Stimulated activated CD8-positive, alpha-beta memory T cell treated with anti-CD3 and anti-CD28 coated beads, Interleukin-12 subunit alpha, Interleukin-12 subunit beta, amount 100 ng/mL, for 24 hours (primary cell): ENCODE measurements at regions not wholly inside any gene's neighbourhood (a gene's known extent, or its start where the extent isn't known, plus 50 kb on each side); places are given as distances from the start of the nearest gene placed in this dataset.
A peak's percentile ranks its signal among the peaks of the same experiment; 100 is the strongest.
"Not testable (repeated sequence)": the region's sequence is repeated elsewhere in the genome, so short reads cannot be mapped to it uniquely, and the experiment has no call there.

Experiments used
- DNase-seq: peaks from one replicate; pipeline ENCODE4 v3.0.0-alpha.2; 2020; ENCODE audit errors: extremely low read depth

DNA sequence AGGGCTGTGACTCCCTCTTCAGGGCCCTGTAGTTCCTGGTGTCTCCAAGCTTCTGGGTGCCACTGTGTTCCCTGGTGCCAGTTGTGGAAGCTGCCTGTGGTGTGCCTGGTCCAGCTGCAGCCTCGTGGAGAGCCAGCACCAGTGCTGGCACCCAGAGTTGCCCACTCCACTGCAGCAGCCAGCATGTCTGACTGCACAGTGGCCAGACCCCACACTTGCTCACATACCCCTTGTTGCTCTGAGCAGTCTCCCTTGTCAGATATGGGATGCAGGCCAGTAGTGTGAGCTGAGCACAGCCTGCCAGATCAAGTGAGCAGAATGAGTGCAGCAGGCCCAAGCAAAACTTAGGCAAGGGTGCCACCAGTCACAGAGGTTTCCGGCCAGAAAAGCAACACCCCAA is 108.6 kb downstream of the ZMAT1 start:
- DNase-seq = no peak

DNA sequence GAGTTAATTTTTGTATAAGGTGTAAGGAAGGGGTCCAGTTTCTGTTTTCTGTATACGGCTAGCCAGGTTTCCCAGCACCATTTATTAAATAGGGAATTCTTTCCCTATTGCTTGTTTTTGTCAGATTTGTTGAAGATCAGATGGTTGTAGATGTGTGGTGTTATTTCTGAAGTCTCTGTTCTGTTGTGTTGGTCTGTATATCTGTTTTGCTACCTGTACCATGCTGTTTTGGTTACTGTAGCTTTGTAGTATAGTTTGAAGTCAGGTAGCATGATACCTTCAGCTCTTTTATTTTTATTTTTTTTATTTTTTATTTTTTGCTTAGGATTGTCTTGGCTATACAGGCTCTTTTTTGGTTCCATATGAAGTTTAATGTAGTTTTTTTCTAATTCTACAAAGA is 114.1 kb downstream of the ZMAT1 start:
- not testable (repeated sequence) for DNase-seq

DNA sequence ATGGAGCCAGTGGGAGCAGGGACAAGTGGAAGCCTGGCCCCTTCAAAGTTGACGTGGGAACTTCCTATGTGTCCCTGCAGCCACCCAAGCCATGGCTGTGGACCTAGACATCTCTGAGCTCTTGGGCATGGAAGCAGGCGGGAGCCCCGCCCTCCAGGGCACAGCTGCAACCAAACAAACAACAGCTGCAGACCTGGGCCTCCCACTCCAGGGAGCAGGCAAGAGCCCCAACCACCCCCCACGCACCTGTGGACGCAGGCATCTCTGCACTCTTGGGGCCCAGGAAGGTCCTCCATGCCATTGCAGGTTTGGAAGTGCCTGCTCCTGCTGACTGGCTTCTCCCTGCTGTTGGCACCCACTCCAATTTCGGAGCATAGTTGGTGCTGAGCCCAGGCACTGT is 118.6 kb downstream of the ZMAT1 start:
- no peak for DNase-seq

DNA sequence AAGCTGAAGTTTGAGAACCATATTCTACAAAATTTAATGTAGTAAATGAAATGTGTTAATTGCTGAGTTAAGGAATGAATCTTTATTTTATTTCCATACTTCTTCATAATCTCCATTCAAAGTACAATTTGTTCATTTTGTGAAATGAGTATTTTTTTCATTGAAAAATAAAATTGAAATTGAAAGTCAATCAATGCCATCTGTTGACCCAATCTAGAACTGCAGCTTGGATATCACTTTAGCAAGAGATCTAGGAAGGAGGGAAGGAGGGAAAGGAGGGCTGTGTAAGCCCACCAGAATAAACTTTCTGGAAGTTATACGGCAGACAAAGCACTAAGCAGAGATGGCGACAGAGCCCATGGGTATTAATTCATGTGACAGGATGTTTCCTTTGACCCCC is 128.4 kb downstream of the ZMAT1 start:
- no peak for DNase-seq

DNA sequence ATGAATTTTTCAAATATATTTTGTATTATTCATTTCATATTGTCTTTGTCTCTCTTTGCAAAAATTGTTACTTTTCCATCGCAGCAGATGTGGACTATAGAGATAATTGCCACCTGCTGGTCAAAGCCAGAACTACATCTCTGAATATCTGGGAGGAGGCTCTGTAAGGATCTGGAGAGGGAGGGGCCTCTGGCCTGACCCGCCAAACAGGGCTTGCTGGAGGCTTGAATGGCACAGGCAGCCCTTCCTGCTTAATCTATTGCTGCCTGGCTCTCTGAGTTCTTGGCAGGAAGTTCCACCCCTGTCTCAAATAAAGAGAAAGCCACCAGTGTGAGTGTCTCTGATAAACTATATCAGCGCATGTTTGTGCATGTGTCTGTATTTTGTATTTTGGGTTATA is 132.4 kb downstream of the ZMAT1 start:
- DNase-seq = peak; percentile 34

DNA sequence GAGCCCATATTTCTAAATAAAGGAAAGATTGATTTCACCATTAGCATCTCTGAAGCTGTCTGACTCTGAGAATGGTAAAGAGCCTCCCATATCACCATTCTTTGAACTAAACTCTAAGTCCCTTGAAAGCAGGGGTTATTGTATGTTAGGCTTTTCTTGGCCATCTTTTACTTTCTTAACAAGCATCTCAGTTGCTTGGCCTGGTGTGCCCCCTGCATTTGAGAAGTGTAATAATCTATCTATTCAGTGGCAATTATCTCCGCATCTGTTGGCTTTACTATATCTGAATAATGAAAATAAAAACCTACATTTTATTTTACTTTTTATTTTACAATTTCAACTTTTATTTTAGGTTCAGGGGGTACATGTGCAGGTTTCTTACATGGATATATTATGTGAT is 128.3 kb upstream of the ARMCX2 start:
- no peak for DNase-seq

DNA sequence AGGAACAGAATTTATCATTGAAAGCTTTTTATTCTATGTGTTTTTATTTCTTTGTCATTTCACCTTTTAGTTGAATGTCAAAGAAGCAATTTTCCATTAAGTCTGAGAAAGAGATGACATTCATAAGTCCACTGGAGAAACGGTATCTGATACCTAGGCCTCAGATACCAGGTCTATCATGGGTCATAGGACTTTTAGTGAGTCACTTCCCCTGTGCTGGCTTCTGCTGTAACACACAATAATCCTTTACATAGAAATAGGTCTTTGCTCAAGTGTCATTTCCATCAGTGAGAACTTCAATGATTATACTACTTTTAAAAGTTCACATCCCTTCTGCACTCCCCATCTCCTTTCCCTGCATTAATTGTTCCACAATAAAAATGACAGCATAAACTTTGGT is 125.5 kb upstream of the ARMCX2 start:
- DNase-seq = no peak

DNA sequence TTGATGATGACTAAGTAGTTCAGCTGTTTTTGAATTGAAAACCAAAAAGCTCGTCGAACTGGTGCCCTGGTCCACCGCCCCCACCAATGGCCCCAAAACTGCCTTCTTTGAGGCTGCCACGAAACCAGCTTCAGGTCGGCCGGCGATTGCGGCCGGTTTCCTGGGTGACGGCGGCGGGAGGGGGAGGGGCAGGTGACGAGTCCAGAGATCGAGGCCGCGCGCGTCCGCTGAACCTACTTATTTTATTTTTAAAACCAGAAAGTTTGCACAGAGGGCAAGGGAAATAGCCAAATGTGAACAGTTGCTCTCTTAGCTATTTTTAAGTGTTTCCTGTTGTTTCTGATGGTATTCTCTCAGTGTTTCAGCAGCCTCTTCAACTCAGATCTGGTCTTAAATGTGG is 120.8 kb upstream of the ARMCX2 start:
- DNase-seq = not testable (repeated sequence)

DNA sequence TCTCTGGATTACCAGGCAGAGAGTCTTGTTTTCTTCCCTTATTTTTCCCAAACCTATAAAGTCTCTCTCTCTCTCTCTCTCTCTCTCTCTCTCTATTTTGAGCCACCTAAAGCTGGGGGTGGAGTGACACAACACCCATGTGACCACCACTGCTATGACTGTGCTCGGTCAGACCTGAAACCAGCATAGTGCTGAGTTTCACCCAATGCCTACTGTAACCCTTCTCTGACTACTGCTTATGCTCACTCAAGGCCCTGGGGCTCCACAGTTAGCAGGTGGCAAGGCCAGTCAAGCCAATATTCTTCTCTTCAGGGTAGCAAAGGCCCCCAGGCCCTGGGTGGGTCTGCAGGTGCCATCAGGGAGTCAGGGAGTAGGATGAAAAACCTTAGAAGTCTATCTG is 114.7 kb upstream of the ARMCX2 start:
- no peak for DNase-seq

DNA sequence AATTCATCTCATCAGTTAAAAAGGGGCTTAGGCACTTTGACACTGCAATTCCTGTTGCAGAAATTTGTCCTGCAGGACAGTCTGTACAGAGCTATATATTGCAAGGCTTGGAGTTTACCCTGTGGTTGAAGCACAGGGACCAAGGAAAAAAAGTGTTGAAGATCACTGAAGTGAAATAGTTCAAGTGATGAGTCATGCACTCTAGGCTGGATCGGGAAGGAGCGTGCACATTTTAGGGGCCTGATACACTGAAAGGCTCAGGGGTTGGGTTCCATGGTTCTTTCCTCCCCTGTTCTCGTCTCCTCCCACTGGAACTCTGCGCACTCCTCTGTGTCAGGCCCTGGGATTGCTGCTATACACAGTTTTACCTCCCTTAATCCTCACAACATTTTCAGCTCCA is 104.9 kb upstream of the ARMCX2 start:
- no peak for DNase-seq

DNA sequence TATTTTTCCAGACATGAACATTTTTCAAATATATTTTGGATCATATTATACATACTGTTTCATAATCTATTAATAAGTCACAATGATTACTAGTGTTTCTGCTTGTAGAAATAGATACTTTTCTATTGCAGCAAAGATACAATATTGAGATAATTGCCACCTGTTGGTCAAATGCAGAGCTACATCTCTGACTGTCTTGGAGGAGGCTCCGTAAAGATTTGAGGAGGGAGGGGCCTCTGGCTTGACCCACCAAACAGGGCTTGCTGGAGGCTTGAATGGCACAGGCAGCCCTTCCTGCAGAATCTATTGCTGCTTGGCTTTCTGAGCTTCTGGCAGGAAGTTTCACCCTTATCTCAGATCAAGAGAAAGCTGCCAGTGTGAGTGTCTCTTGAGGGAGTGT is 99.3 kb upstream of the ARMCX2 start:
- DNase-seq = no peak

DNA sequence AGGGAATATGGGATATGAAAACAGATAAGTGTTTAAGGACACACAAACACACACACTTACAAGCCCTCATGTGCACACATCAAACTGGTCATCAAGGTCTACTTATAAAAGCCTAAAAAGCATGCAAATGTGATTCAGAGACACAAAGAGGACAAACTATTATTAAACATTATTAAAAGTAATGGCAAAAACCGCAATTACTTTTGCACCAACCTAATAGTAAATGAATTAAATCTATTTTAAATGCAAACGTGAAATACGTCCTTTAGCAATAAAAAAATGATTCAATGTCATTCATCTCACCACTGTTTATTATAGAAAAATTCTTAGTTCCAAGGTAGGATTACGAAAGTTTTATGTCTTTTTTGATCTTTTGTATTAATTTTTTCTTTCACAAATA is 91.1 kb upstream of the ARMCX2 start:
- DNase-seq = no peak

DNA sequence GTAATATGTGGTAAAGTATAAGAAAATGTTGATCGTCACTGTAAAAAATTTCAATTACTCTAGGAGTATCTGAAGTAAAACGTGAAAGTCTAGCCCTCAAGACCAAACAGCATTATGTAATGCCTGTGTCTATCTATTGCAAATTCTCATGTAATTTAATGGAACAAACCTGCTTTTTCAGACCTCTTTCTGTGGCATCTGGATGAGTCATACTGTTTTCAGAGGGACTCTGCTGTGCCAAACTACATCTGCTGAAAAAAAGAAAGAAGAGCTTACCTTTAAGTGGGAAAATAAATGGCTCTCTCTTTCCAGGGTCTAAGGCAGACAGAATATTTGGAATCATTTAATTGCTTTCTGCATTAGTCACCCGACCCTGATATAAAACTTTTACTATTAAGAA is 89.8 kb upstream of the ARMCX2 start:
- no peak for DNase-seq

DNA sequence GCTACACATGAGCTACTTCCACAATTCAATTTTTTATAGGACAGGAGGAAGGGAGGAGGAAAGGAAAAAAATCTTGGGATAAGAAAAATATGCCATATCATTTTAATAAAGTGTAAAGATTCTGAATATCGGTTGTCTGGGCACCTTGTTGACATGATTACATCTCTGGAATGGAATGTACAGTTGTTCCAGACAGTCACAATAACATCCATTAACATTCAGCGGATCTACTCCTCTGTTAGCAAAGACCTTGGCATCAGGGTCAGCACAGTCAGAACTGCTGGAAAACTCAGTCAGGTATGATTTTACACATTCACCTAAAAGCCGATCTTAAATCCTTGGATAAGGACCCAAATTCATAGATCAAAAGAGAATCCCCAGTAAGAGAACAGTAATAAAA is 85.4 kb upstream of the ARMCX2 start:
- no peak for DNase-seq

DNA sequence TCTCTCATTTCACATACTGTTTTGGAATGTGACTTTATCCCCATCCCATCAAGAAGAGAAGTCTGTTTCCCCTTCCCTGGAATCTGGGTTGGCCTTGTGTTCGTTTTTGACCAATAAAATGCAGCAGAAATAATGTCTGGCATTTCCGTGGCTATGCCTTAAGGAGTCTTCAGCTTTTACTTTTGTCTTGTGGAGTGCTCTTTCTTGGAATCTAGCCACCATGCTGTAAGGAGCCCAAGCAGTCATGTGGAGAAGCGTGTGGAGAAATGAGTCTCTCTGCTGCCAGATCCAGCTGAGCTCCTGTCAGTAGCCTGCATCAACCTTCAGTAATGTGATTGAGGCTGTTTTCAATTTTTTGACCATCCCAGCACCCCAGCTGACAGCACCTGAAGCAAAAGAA is 84.4 kb upstream of the ARMCX2 start:
- no peak for DNase-seq

DNA sequence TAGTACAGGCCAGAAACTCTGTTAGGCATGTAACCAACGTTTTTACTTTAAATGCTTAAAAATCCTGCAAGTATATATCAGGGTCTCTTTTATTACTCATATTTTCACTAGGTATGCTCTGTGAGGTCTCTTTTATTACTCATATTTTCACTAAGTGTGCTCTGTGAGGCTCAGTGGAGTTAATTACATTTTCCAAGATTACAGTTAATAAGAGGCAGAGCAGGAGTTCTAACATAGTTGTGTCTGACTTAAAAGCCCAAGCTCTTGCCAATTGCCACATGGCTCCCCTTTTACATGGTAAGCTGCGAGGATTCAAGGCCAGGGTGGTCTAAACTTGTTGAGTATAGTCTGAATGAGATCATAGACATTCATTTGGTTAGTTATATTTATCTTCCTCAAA is 81.0 kb upstream of the ARMCX2 start:
- no peak for DNase-seq

DNA sequence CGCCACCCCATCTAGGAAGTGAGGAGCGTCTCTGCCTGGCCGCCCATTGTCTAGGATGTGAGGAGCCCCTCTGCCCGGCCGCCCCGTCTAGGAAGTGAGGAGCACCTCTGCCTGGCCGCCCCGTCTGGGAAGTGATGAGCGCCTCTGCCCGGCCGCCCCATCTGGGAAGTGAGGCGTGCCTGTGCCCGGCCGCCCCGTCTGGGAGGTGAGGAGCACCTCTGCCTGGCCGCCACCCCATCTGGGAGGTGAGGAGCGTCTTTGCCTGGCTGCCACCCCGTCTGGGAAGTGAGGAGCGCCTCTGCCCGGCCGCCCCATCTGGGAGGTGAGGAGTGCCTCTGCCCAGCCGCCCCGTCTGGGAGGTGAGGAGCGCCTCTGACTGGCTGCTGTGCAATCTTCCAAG is 79.2 kb upstream of the ARMCX2 start:
- DNase-seq = not testable (repeated sequence)

DNA sequence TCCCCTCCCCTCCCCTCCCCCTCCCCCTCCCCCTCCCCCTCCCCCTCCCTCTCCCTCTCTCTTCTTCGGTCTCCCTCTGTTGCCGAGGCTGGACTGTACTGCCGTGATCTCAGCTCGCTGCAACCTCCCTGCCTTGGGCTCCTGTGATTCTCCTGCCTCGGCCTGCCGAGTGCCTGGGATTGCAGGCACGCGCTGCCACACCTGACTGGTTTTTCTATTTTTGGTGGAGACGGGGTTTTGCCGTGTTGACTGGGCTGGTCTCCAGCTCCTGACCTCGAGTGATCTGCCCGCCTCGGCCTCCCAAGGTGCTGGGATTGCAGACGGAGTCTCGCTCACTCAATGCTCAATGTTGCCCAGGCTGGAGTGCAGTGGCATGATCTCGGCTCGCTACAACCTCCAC is 78.8 kb upstream of the ARMCX2 start:
- DNase-seq = not testable (repeated sequence)

DNA sequence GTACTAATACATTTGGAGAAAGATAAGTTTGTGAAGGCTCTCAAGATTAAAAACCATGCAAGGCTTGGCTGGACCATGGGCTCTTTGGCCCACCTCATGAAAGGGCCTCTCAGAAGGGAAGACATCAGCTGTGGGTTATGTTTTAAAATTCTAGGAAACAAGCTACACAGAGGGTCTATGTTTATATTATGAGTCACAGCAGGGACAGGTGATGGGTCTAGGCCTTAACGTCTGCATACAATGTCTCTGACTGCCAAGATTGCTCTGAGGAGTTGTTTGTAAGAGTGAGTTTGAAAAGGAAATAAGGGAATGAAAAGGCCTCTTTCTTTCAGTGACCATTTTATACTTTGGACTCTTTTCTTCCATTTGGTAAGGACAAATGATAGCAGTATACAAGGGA is 77.0 kb upstream of the ARMCX2 start:
- no peak for DNase-seq

DNA sequence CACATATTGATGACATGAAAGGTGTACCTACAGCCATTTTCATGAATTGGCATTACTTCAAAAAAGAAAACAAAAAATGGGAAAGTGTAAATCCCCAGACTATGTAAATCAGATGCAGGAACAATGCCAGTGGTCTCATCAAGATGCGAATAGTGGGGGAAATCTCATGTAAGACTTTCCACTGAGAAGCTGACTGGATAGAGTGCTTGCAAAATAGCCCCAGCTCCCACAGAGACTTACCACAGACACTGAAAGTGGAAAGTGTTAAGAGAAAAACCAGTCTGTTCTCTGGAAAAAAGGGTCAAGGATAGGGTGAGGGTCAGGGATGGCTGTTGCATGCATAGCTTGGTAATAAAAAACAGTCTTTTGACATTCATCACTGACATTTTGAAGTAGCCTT is 73.2 kb upstream of the ARMCX2 start:
- DNase-seq = no peak

DNA sequence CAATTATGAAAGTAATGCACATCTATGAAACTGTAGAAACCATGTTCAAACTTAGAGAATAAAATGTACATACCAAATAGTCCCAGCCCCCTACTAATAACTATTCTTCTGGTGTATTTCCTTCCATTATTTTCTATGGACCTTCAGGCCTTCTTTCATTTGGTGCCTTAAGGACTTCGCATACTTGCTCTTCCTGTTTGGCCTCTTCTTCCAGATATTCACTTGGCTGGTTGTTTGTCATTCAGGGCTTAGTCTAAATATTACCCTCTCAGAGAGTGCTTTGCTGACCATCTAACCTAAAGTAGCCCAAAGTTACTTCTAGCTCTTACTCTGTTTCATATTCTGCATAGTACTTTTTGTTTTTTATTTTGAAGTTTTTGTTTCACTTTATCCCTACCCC is 70.3 kb upstream of the ARMCX2 start:
- DNase-seq = no peak
